KMS-11 (cell line): ENCODE measurements at regions not wholly inside any gene's neighbourhood (a gene's known extent, or its start where the extent isn't known, plus 50 kb on each side); places are given as distances from the start of the nearest gene placed in this dataset.

Experiments used
- H2AFZ ChIP-seq: fragments of 200-600 bp; sonication (generic); 2 replicates; pipeline ENCODE4 v1.6.1; 2016; ENCODE audit warnings: antibody characterized with exemption, mixed run types, low read depth
- H3K27ac ChIP-seq: fragments of 200-600 bp; sonication (generic); 2 replicates; pipeline ENCODE4 v1.6.1; 2016; ENCODE audit warnings: mild to moderate bottlenecking, mixed run types
- H3K27me3 ChIP-seq: fragments of 200-600 bp; sonication (generic); 2 replicates; pipeline ENCODE4 v1.6.1; 2017; ENCODE audit warnings: mild to moderate bottlenecking, low read depth, mixed run types, moderate library complexity; ENCODE audit not compliant: insufficient read depth
- H3K36me3 ChIP-seq: fragments of 200-600 bp; sonication (generic); 2 replicates; pipeline ENCODE4 v1.6.1; 2017; ENCODE audit warnings: mild to moderate bottlenecking, mixed run types; ENCODE audit not compliant: insufficient read depth
- H3K4me1 ChIP-seq: fragments of 200-600 bp; sonication (generic); 2 replicates; pipeline ENCODE4 v1.6.1; 2016; ENCODE audit warnings: mild to moderate bottlenecking, low read depth, mixed run types; ENCODE audit not compliant: poor library complexity, severe bottlenecking
- H3K4me2 ChIP-seq: fragments of 200-600 bp; sonication (generic); 2 replicates; pipeline ENCODE4 v1.7.0; 2016; ENCODE audit warnings: mild to moderate bottlenecking, mixed run types
- H3K4me3 ChIP-seq: fragments of 200-600 bp; sonication (generic); IDR thresholded peaks from 2 replicates; pipeline ENCODE4 v1.6.1; 2017; ENCODE audit warnings: low read depth, low read length, mixed read lengths; ENCODE audit not compliant: insufficient read depth
- H3K79me2 ChIP-seq: fragments of 200-600 bp; sonication (generic); 2 replicates; pipeline ENCODE4 v1.6.1; 2016; ENCODE audit warnings: low read depth, mixed run types; ENCODE audit not compliant: insufficient read depth
- H3K9ac ChIP-seq: fragments of 200-600 bp; sonication (generic); 2 replicates; pipeline ENCODE4 v1.6.1; 2016; ENCODE audit warnings: mild to moderate bottlenecking, mixed run types
- H4K20me1 ChIP-seq: fragments of 200-600 bp; sonication (generic); 2 replicates; pipeline ENCODE4 v1.6.1; 2016; ENCODE audit warnings: mild to moderate bottlenecking, mixed run types; ENCODE audit not compliant: insufficient read depth
- CTCF ChIP-seq: fragments of 200-600 bp; sonication (generic); conservative IDR thresholded peaks from 2 replicates; pipeline ENCODE4 v1.6.1; 2017; ENCODE audit warnings: low read depth, mild to moderate bottlenecking, antibody characterized with exemption, low read length, moderate library complexity, mixed read lengths

GRCh38 chr2:220937245-220937644 lies 634.9 kb downstream of the EPHA4 start:
- no peak overlapping the region for H2AFZ ChIP-seq

GRCh38 chr2:220940646-220941045 lies 631.5 kb downstream of the EPHA4 start:
- no peak for TF ChIP-seq CTCF
- H2AFZ ChIP-seq: no peak overlapping the region
- no peak overlapping the region for H3K9ac ChIP-seq
- no peaks in the 10 kb centered on the region for H3K79me2 ChIP-seq
- H3K4me1 ChIP-seq: no peaks in the 10 kb centered on the region
- H3K27ac ChIP-seq: no peak overlapping the region
- no peaks in the 10 kb centered on the region for H3K27me3 ChIP-seq
- no peak overlapping the region for H3K4me2 ChIP-seq
- H4K20me1 ChIP-seq: no peaks in the 10 kb centered on the region
- H3K4me3 ChIP-seq: no peak overlapping the region
- no peaks in the 10 kb centered on the region for H3K36me3 ChIP-seq

More at GRCh38 chr2:220937245-220937644, 634.9 kb downstream of the EPHA4 start:
- Histone ChIP-seq H3K4me1 (no peaks in the 10 kb centered on the region), H4K20me1 (no peaks in the 10 kb centered on the region), H3K4me2 (no peak overlapping the region), H3K27ac (no peak overlapping the region), H3K4me3 (no peak overlapping the region), H3K36me3 (no peaks in the 10 kb centered on the region), H3K27me3 (no peaks in the 10 kb centered on the region), H3K9ac (no peak overlapping the region), H3K79me2 (no peaks in the 10 kb centered on the region)
- TF ChIP-seq CTCF: no peak

- H3K4me3 ChIP-seq: no peak overlapping the region
- no peaks in the 10 kb centered on the region for H4K20me1 ChIP-seq
These were observed 630.4 kb downstream of the EPHA4 start for GRCh38 chr2:220941683-220942082.

GRCh38 chr2:220946552-220946951 lies 625.6 kb downstream of the EPHA4 start:
- no peak for TF ChIP-seq CTCF
- Histone ChIP-seq H2AFZ (no peak overlapping the region), H3K9ac (no peak overlapping the region), H3K27ac (no peak overlapping the region), H3K79me2 (no peaks in the 10 kb centered on the region), H3K4me2 (no peak overlapping the region), H4K20me1 (no peaks in the 10 kb centered on the region), H3K27me3 (no peaks in the 10 kb centered on the region), H3K36me3 (no peaks in the 10 kb centered on the region), H3K4me1 (no peaks in the 10 kb centered on the region), H3K4me3 (no peak overlapping the region)

More at GRCh38 chr2:220941683-220942082, 630.4 kb downstream of the EPHA4 start:
- H2AFZ ChIP-seq: no peak overlapping the region
- H3K4me2 ChIP-seq: no peak overlapping the region
- no peak overlapping the region for H3K27ac ChIP-seq
- no peak for TF ChIP-seq CTCF
- no peaks in the 10 kb centered on the region for H3K36me3 ChIP-seq
- no peaks in the 10 kb centered on the region for H3K27me3 ChIP-seq
- H3K9ac ChIP-seq: no peak overlapping the region
- no peaks in the 10 kb centered on the region for H3K4me1 ChIP-seq
- no peaks in the 10 kb centered on the region for H3K79me2 ChIP-seq
